GM12878 (cell line): ENCODE measurements at regions not wholly inside any gene's neighbourhood (a gene's known extent, or its start where the extent isn't known, plus 50 kb on each side); places are given as distances from the start of the nearest gene placed in this dataset.

Source experiments
- ATAC-seq: fragments of 200-7000 bp; cut with Tn5 transposase; 3 replicates; pipeline ENCODE4 v1.9.1; 2020; ENCODE audit warnings: mild to moderate bottlenecking, moderate library complexity
- BruUV-seq: library from RNA; stranded (reverse); fragments of 400-500 nt; replicated peaks from 2 replicates; lab custom pipeline; 2021; lab: Mats Ljungman, UMichigan
- CTCF ChIA-PET: fragments of 300-600 bp; sonication (Branson Sonifier 250); formaldehyde crosslinking; extraction: SDS; loops from one replicate; lab custom pipeline; 2021; ENCODE audit warnings: inconsistent platforms; lab: Yijun Ruan, JAX
- POLR2A ChIA-PET: fragments of 350-600 bp; formaldehyde crosslinking; extraction: SDS; loops from one replicate; lab custom pipeline; 2021; ENCODE audit warnings: inconsistent platforms; lab: Charles Lee
- RAD21 ChIA-PET: fragments of 300-600 bp; sonication (Branson Sonifier 250); formaldehyde crosslinking; loops from one replicate; lab custom pipeline; 2023; ENCODE audit warnings: antibody characterized with exemption; ENCODE audit not compliant: unreplicated experiment; lab: Charles Lee
- SMC1A ChIA-PET: fragments of 300-600 bp; sonication (Branson Sonifier 250); formaldehyde crosslinking; loops from one replicate; lab custom pipeline; 2023; ENCODE audit not compliant: unreplicated experiment, uncharacterized antibody; lab: Charles Lee
- DNase-seq: peaks from one replicate; pipeline ENCODE4 v3.0.0-alpha.2; 2011; ENCODE audit warnings: low read depth, low spot score
- FAIRE-seq: peaks from 3 replicates; lab custom pipeline; 2011; peaks lifted over from hg19 to GRCh38; lab: Jason Lieb, UNC
- H2AFZ ChIP-seq: 2 replicates; pipeline ENCODE4 v1.6.0; 2011; ENCODE audit warnings: low read depth, low read length, control low read depth; ENCODE audit not compliant: control insufficient read depth
- H3K27ac ChIP-seq: 2 replicates; pipeline ENCODE4 v1.5.1; 2011; ENCODE audit warnings: control low read depth; ENCODE audit not compliant: control insufficient read depth, insufficient read depth
- H3K27me3 ChIP-seq, 2 experiments: replicated peaks in 1 of 2; 2 replicates each; pipeline versions ENCODE4 v1.6.0 to v1.6.1; 2011; ENCODE audit warnings: low read length in 1 of 2; ENCODE audit not compliant: control insufficient read depth in 2 of 2, insufficient read depth in 2 of 2
- H3K36me3 ChIP-seq, 2 experiments: 2 replicates each; pipeline ENCODE4 v1.5.1; 2011; ENCODE audit warnings: low read length in 1 of 2; ENCODE audit not compliant: control insufficient read depth in 2 of 2, insufficient read depth in 2 of 2
- H3K4me1 ChIP-seq: 2 replicates; pipeline ENCODE4 v1.6.1; 2011; ENCODE audit warnings: mild to moderate bottlenecking, low read length, moderate library complexity, mixed read lengths; ENCODE audit not compliant: control insufficient read depth, insufficient read depth
- H3K4me2 ChIP-seq: 2 replicates; pipeline ENCODE4 v1.6.0; 2011; ENCODE audit warnings: control low read depth; ENCODE audit not compliant: control insufficient read depth, insufficient read depth
- H3K4me3 ChIP-seq: fragments of 200-600 bp; sonication (generic); 2 replicates; pipeline ENCODE4 v1.5.1; 2016
- H3K79me2 ChIP-seq: 2 replicates; pipeline ENCODE4 v1.6.0; 2011; ENCODE audit warnings: low read length; ENCODE audit not compliant: control insufficient read depth, insufficient read depth
- H3K9ac ChIP-seq: 2 replicates; pipeline ENCODE4 v1.8.0; 2011; ENCODE audit warnings: low read length, control low read depth, mixed read lengths; ENCODE audit not compliant: control insufficient read depth, insufficient read depth
- H3K9me3 ChIP-seq: replicated peaks from 3 replicates; pipeline ENCODE4 v1.5.1; 2011; ENCODE audit warnings: mild to moderate bottlenecking, low read length; ENCODE audit not compliant: control insufficient read depth, insufficient read depth
- H4K20me1 ChIP-seq: 2 replicates; pipeline ENCODE4 v1.6.0; 2011; ENCODE audit not compliant: control insufficient read depth, insufficient read depth
- ATF7 ChIP-seq: fragments of 450-650 bp; IDR thresholded peaks from 2 replicates; pipeline ENCODE4 v1.6.1; 2016; ENCODE audit warnings: low read depth, mild to moderate bottlenecking
- KLF5 ChIP-seq: fragments of 450-650 bp; IDR thresholded peaks from 2 replicates; pipeline ENCODE4 v1.6.1; 2014; ENCODE audit warnings: mild to moderate bottlenecking; ENCODE audit not compliant: partially characterized antibody
- LARP7 ChIP-seq: fragments of 450-650 bp; IDR thresholded peaks from 2 replicates; pipeline ENCODE4 v1.6.1; 2017; ENCODE audit warnings: mild to moderate bottlenecking
- MTA2 ChIP-seq: fragments of 450-650 bp; IDR thresholded peaks from 2 replicates; pipeline ENCODE4 v1.6.1; 2016; ENCODE audit warnings: low read depth, mild to moderate bottlenecking, moderate library complexity
- PML ChIP-seq: IDR thresholded peaks from 2 replicates; pipeline ENCODE4 v1.6.1; 2012; ENCODE audit warnings: low read length, inconsistent platforms
- RELA ChIP-seq: fragments of 450-650 bp; IDR thresholded peaks from 2 replicates; pipeline ENCODE4 v1.8.0; 2014; ENCODE audit warnings: borderline replicate concordance; ENCODE audit not compliant: partially characterized antibody
- SMAD5 ChIP-seq: IDR thresholded peaks from 2 replicates; pipeline ENCODE4 v1.6.1; 2016; ENCODE audit warnings: antibody characterized with exemption, low read depth
- TCF3 ChIP-seq: IDR thresholded peaks from 2 replicates; pipeline ENCODE4 v1.6.1; 2012; ENCODE audit warnings: low read depth, mild to moderate bottlenecking, low read length, borderline replicate concordance; ENCODE audit not compliant: insufficient read depth
- ZNF384 ChIP-seq: IDR thresholded peaks from 2 replicates; pipeline ENCODE4 v1.6.1; 2012; ENCODE audit warnings: low read depth, mild to moderate bottlenecking, low read length, improper control_type of control experiment, borderline replicate concordance
- WGBS: methylation state at CpG from one replicate; pipeline ENCODE4 v1.1.6; 2016; ENCODE audit warnings: low lambda C conversion rate; ENCODE audit not compliant: insufficient replicate concordance, insufficient coverage; ENCODE audit errors: missing lambda C conversion rate; 5-methylcytosine and 5-hydroxymethylcytosine counted together
- in situ Hi-C: fragments of 300-500 bp; cut with MboI; formaldehyde crosslinking; loops from 9 replicates; pipeline ENCODE4 v1.14.3; 2018; ENCODE audit warnings: mixed read lengths
- intact Hi-C: fragments of 100-400 bp; cut with micrococcal nuclease; formaldehyde crosslinking; loops from one replicate; pipeline ENCODE4 v1.14.2; 2022; ENCODE audit not compliant: unreplicated experiment
- TF ChIP-seq, protein P1 (sequence below): IDR thresholded peaks from 2 replicates; pipeline ENCODE4 v1.6.1; 2012; ENCODE audit warnings: low read depth, low read length, improper control_type of control experiment
- TF ChIP-seq, protein P2 (sequence below): IDR thresholded peaks from 2 replicates; pipeline ENCODE4 v1.6.1; 2011; ENCODE audit warnings: low read depth, low read length, improper control_type of control experiment, borderline replicate concordance
- TF ChIP-seq, protein P3 (sequence below): fragments of 450-650 bp; formaldehyde crosslinking; IDR thresholded peaks from 2 replicates; pipeline ENCODE4 v1.4.0; 2020; ENCODE audit warnings: mild to moderate bottlenecking, moderate library complexity
- TF ChIP-seq, protein P4 (sequence below): fragments of 450-650 bp; IDR thresholded peaks from 2 replicates; pipeline ENCODE4 v1.6.1; 2017; ENCODE audit warnings: mild to moderate bottlenecking, moderate library complexity
- TF ChIP-seq, protein P5 (sequence below): IDR thresholded peaks from 2 replicates; pipeline ENCODE4 v1.6.1; 2012; ENCODE audit warnings: low read depth, low read length, improper control_type of control experiment

DNA sequence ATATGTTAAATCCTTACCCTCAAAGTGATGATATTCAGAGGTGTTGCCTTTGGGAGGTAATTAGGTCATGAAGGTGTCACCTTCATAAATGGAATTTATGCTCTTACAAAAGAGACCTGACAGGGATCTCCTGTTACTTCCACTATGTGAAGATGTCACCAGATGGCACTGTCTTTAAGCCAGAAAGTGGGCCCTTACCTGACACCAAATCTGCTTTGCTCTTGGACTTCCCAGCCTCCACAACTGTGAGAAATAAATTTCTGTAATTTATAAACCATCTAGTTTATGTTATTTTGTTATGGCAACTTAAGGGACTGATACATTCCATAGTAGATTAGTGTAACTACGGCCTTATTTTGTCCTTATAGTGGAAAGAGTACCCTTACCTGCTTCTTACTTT is 358.3 kb upstream of the SALL1 start:
- no peak overlapping the region for H3K4me3 ChIP-seq
- H3K27ac ChIP-seq = no peak overlapping the region
- FAIRE-seq = no peak
- no peaks in the 10 kb centered on the region for H3K9me3 ChIP-seq
- H2AFZ ChIP-seq = no peak overlapping the region
- H3K4me2 ChIP-seq = no peak overlapping the region
- H3K9ac ChIP-seq = no peak overlapping the region
- intact Hi-C loops = no loop called here
- no TSS peak for BruUV-seq
- no peaks in the 10 kb centered on the region for H3K79me2 ChIP-seq
- in situ Hi-C loops = no loop called here
- H3K36me3 ChIP-seq = no peaks in the 10 kb centered on the region
- no peak for TF ChIP-seq RELA
- TF ChIP-seq, protein P1, sequence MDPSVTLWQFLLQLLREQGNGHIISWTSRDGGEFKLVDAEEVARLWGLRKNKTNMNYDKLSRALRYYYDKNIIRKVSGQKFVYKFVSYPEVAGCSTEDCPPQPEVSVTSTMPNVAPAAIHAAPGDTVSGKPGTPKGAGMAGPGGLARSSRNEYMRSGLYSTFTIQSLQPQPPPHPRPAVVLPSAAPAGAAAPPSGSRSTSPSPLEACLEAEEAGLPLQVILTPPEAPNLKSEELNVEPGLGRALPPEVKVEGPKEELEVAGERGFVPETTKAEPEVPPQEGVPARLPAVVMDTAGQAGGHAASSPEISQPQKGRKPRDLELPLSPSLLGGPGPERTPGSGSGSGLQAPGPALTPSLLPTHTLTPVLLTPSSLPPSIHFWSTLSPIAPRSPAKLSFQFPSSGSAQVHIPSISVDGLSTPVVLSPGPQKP = no peak
- TF ChIP-seq TCF3 = no peak
- TF ChIP-seq LARP7 = no peak
- TF ChIP-seq PML = no peak
- TF ChIP-seq, protein P2, sequence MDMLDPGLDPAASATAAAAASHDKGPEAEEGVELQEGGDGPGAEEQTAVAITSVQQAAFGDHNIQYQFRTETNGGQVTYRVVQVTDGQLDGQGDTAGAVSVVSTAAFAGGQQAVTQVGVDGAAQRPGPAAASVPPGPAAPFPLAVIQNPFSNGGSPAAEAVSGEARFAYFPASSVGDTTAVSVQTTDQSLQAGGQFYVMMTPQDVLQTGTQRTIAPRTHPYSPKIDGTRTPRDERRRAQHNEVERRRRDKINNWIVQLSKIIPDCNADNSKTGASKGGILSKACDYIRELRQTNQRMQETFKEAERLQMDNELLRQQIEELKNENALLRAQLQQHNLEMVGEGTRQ = no peak
- no peak for TF ChIP-seq MTA2
- TF ChIP-seq KLF5 = no peak
- TF ChIP-seq ZNF384 = no peak
- TF ChIP-seq, protein P3, sequence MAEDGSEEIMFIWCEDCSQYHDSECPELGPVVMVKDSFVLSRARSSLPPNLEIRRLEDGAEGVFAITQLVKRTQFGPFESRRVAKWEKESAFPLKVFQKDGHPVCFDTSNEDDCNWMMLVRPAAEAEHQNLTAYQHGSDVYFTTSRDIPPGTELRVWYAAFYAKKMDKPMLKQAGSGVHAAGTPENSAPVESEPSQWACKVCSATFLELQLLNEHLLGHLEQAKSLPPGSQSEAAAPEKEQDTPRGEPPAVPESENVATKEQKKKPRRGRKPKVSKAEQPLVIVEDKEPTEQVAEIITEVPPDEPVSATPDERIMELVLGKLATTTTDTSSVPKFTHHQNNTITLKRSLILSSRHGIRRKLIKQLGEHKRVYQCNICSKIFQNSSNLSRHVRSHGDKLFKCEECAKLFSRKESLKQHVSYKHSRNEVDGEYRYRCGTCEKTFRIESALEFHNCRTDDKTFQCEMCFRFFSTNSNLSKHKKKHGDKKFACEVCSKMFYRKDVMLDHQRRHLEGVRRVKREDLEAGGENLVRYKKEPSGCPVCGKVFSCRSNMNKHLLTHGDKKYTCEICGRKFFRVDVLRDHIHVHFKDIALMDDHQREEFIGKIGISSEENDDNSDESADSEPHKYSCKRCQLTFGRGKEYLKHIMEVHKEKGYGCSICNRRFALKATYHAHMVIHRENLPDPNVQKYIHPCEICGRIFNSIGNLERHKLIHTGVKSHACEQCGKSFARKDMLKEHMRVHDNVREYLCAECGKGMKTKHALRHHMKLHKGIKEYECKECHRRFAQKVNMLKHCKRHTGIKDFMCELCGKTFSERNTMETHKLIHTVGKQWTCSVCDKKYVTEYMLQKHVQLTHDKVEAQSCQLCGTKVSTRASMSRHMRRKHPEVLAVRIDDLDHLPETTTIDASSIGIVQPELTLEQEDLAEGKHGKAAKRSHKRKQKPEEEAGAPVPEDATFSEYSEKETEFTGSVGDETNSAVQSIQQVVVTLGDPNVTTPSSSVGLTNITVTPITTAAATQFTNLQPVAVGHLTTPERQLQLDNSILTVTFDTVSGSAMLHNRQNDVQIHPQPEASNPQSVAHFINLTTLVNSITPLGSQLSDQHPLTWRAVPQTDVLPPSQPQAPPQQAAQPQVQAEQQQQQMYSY (CRISPR knock-in tag) = no peak
- TF ChIP-seq ATF7 = no peak
- TF ChIP-seq, protein P4, sequence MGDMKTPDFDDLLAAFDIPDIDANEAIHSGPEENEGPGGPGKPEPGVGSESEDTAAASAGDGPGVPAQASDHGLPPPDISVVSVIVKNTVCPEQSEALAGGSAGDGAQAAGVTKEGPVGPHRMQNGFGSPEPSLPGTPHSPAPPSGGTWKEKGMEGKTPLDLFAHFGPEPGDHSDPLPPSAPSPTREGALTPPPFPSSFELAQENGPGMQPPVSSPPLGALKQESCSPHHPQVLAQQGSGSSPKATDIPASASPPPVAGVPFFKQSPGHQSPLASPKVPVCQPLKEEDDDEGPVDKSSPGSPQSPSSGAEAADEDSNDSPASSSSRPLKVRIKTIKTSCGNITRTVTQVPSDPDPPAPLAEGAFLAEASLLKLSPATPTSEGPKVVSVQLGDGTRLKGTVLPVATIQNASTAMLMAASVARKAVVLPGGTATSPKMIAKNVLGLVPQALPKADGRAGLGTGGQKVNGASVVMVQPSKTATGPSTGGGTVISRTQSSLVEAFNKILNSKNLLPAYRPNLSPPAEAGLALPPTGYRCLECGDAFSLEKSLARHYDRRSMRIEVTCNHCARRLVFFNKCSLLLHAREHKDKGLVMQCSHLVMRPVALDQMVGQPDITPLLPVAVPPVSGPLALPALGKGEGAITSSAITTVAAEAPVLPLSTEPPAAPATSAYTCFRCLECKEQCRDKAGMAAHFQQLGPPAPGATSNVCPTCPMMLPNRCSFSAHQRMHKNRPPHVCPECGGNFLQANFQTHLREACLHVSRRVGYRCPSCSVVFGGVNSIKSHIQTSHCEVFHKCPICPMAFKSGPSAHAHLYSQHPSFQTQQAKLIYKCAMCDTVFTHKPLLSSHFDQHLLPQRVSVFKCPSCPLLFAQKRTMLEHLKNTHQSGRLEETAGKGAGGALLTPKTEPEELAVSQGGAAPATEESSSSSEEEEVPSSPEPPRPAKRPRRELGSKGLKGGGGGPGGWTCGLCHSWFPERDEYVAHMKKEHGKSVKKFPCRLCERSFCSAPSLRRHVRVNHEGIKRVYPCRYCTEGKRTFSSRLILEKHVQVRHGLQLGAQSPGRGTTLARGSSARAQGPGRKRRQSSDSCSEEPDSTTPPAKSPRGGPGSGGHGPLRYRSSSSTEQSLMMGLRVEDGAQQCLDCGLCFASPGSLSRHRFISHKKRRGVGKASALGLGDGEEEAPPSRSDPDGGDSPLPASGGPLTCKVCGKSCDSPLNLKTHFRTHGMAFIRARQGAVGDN = no peak
- no peak for TF ChIP-seq SMAD5
- TF ChIP-seq, protein P5, sequence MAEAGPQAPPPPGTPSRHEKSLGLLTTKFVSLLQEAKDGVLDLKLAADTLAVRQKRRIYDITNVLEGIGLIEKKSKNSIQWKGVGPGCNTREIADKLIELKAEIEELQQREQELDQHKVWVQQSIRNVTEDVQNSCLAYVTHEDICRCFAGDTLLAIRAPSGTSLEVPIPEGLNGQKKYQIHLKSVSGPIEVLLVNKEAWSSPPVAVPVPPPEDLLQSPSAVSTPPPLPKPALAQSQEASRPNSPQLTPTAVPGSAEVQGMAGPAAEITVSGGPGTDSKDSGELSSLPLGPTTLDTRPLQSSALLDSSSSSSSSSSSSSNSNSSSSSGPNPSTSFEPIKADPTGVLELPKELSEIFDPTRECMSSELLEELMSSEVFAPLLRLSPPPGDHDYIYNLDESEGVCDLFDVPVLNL = no peak
- 0% methylated on average over 1 of the region's 1 CpG for WGBS
- RAD21 ChIA-PET = no interaction called here
- ATAC-seq = no peak
- POLR2A ChIA-PET = no interaction called here
- DNase-seq = no peak
- no peaks in the 10 kb centered on the region for H4K20me1 ChIP-seq
- H3K4me1 ChIP-seq = no peaks in the 10 kb centered on the region
- no peaks in the 10 kb centered on the region for H3K27me3 ChIP-seq
- CTCF ChIA-PET = no interaction called here
- SMC1A ChIA-PET = no interaction called here
